H1 (cell line): ENCODE measurements at regions not wholly inside any gene's neighbourhood (a gene's known extent, or its start where the extent isn't known, plus 50 kb on each side); places are given as distances from the start of the nearest gene placed in this dataset.

ENCODE experiments used
- CTCF ChIA-PET: fragments of 300-600 bp; sonication (Branson Sonifier 250); formaldehyde crosslinking; loops from one replicate; lab custom pipeline; 2021; ENCODE audit not compliant: partially characterized antibody; lab: Charles Lee
- POLR2A ChIA-PET: fragments of 300-600 bp; sonication (Branson Sonifier 250); formaldehyde crosslinking; loops from one replicate; lab custom pipeline; 2021; ENCODE audit warnings: inconsistent platforms; ENCODE audit not compliant: partially characterized antibody; lab: Charles Lee
- DNase-seq, 2 experiments: peaks; one replicate each; pipeline versions ENCODE4 v3.0.0 to v3.0.0-alpha.2; 2010 to 2022; ENCODE audit warnings: low spot score in 2 of 2, low read depth in 1 of 2, mixed read lengths in 1 of 2
- FAIRE-seq: peaks from 2 replicates; lab custom pipeline; 2011; peaks lifted over from hg19 to GRCh38; lab: Jason Lieb, UNC
- H2AFZ ChIP-seq: 2 replicates; pipeline ENCODE4 v1.8.1; 2012; ENCODE audit warnings: low read length, inconsistent platforms
- H2AK5ac ChIP-seq: 2 replicates; pipeline ENCODE4 v1.6.1; 2013; ENCODE audit warnings: low read depth, low read length
- H2BK120ac ChIP-seq: replicated peaks from 2 replicates; pipeline ENCODE3; 2013; ENCODE audit warnings: low read depth, low read length, inconsistent platforms
- H2BK12ac ChIP-seq: 2 replicates; pipeline ENCODE4 v1.6.1; 2013; ENCODE audit warnings: low read depth, low read length
- H2BK15ac ChIP-seq: 2 replicates; pipeline ENCODE4 v1.6.1; 2013; ENCODE audit warnings: low read length
- H2BK20ac ChIP-seq: 2 replicates; pipeline ENCODE4 v1.6.1; 2013; ENCODE audit warnings: low read length
- H2BK5ac ChIP-seq: 2 replicates; pipeline ENCODE4 v1.6.1; 2013; ENCODE audit warnings: low read depth, low read length
- H3K14ac ChIP-seq: 2 replicates; pipeline ENCODE4 v1.6.1; 2013; ENCODE audit warnings: inconsistent platforms; ENCODE audit not compliant: insufficient read length
- H3K18ac ChIP-seq: 2 replicates; pipeline ENCODE4 v1.6.1; 2013; ENCODE audit warnings: low read length; ENCODE audit errors: extremely low read depth
- H3K23ac ChIP-seq: 2 replicates; pipeline ENCODE4 v1.6.1; 2013; ENCODE audit warnings: inconsistent platforms; ENCODE audit not compliant: insufficient read length
- H3K23me2 ChIP-seq: 2 replicates; pipeline ENCODE4 v1.6.1; 2013; ENCODE audit warnings: low read depth, low read length
- H3K27ac ChIP-seq: 2 replicates; pipeline ENCODE4 v1.6.1; 2011; ENCODE audit warnings: low read depth, low read length, inconsistent platforms
- H3K27me3 ChIP-seq, 4 experiments: replicated peaks in 1 of 4; 1 replicate in 1 of 4; 2 replicates in 3 of 4; pipeline versions ENCODE4 v1.6.1 to v1.8.1; 2011 to 2013; ENCODE audit warnings: low read length in 3 of 4, mild to moderate bottlenecking in 3 of 4, inconsistent platforms in 2 of 4, mixed read lengths in 2 of 4, moderate library complexity in 1 of 4; ENCODE audit not compliant: control insufficient read depth in 3 of 4, insufficient read depth in 3 of 4; ENCODE audit errors: extremely low read depth in 1 of 4
- H3K36me3 ChIP-seq, 4 experiments: 2 replicates each; pipeline versions ENCODE4 v1.6.1 to v1.8.1; 2011 to 2013; ENCODE audit warnings: mild to moderate bottlenecking in 4 of 4, low read length in 3 of 4, moderate library complexity in 2 of 4, control low read depth in 1 of 4, inconsistent platforms in 1 of 4; ENCODE audit not compliant: insufficient read depth in 4 of 4, control insufficient read depth in 2 of 4
- H3K4ac ChIP-seq: replicated peaks from 2 replicates; pipeline ENCODE3; 2013; ENCODE audit warnings: low read length, low read depth, mixed read lengths, inconsistent platforms; ENCODE audit not compliant: insufficient read length
- H3K4me1 ChIP-seq, 4 experiments: replicated peaks in 1 of 4; 1 replicate in 1 of 4; 2 replicates in 3 of 4; pipeline versions ENCODE4 v1.6.1 to v1.8.1; 2011 to 2013; ENCODE audit warnings: low read length in 3 of 4, inconsistent platforms in 2 of 4, mixed read lengths in 1 of 4; ENCODE audit not compliant: insufficient read depth in 4 of 4, control insufficient read depth in 3 of 4
- H3K4me2 ChIP-seq, 2 experiments: 2 replicates each; pipeline versions ENCODE4 v1.6.1 to v1.8.1; 2011 to 2013; ENCODE audit warnings: low read depth in 2 of 2, low read length in 2 of 2, control low read depth in 1 of 2, inconsistent platforms in 1 of 2, mild to moderate bottlenecking in 1 of 2; ENCODE audit not compliant: insufficient read depth in 1 of 2
- H3K4me3 ChIP-seq, 4 experiments: fragments of 200-600, 300-600 bp in 1 of 4; sonication (generic), shearing (Covaris generic), sonication (Bioruptor Twin) in 1 of 4; 2 replicates each; pipeline versions ENCODE4 v1.5.1 to v1.8.1; 2011 to 2016; ENCODE audit warnings: low read length in 4 of 4, low read depth in 3 of 4, control low read depth in 2 of 4, inconsistent platforms in 2 of 4, mild to moderate bottlenecking in 2 of 4, mixed read lengths in 1 of 4, moderate library complexity in 1 of 4; ENCODE audit not compliant: insufficient read depth in 2 of 4; ENCODE audit errors: extremely low read depth in 1 of 4
- H3K56ac ChIP-seq: replicated peaks from 2 replicates; pipeline ENCODE3; 2013; ENCODE audit warnings: low read depth, mild to moderate bottlenecking, mixed read lengths, low read length, inconsistent platforms; ENCODE audit not compliant: insufficient read length
- H3K79me1 ChIP-seq: 2 replicates; pipeline ENCODE4 v1.6.1; 2013; ENCODE audit warnings: low read depth, low read length, control low read depth
- H3K79me2 ChIP-seq, 2 experiments: 2 replicates each; pipeline versions ENCODE4 v1.6.1 to v1.8.1; 2012 to 2013; ENCODE audit warnings: low read length in 2 of 2, mild to moderate bottlenecking in 2 of 2, inconsistent platforms in 1 of 2; ENCODE audit not compliant: insufficient read depth in 2 of 2, control insufficient read depth in 1 of 2
- H3K9ac ChIP-seq, 4 experiments: replicated peaks in 1 of 4; 1 replicate in 1 of 4; 2 replicates in 3 of 4; pipeline versions ENCODE4 v1.6.1 to v1.8.1; 2011 to 2013; ENCODE audit warnings: low read depth in 3 of 4, low read length in 3 of 4, control low read depth in 2 of 4, mild to moderate bottlenecking in 2 of 4, moderate library complexity in 2 of 4, inconsistent platforms in 1 of 4; ENCODE audit errors: extremely low read depth in 1 of 4
- H3K9me3 ChIP-seq, 2 experiments: 2 replicates each; pipeline versions ENCODE4 v1.6.1 to v1.8.1; 2012 to 2013; ENCODE audit warnings: mild to moderate bottlenecking in 2 of 2, moderate library complexity in 2 of 2, control low read depth in 1 of 2, inconsistent platforms in 1 of 2, low read depth in 1 of 2, low read length in 1 of 2, mixed read lengths in 1 of 2; ENCODE audit not compliant: insufficient read depth in 2 of 2
- H4K20me1 ChIP-seq, 2 experiments: replicated peaks in 1 of 2; 2 replicates each; pipeline versions ENCODE3 to v1.8.1; 2011 to 2013; ENCODE audit warnings: inconsistent platforms in 2 of 2, low read length in 2 of 2, mild to moderate bottlenecking in 1 of 2; ENCODE audit not compliant: insufficient read depth in 2 of 2, control insufficient read depth in 1 of 2
- H4K5ac ChIP-seq: 2 replicates; pipeline ENCODE4 v1.6.1; 2013; ENCODE audit warnings: low read length, low read depth, mixed read lengths, inconsistent platforms; ENCODE audit not compliant: insufficient read length
- H4K8ac ChIP-seq: 2 replicates; pipeline ENCODE4 v1.8.0; 2013; ENCODE audit warnings: mild to moderate bottlenecking, moderate library complexity, low read length, inconsistent platforms; ENCODE audit not compliant: insufficient read depth; ENCODE audit errors: extremely low read depth
- H4K91ac ChIP-seq: replicated peaks from 2 replicates; pipeline ENCODE3; 2013; ENCODE audit warnings: low read length, mixed read lengths, inconsistent platforms; ENCODE audit not compliant: insufficient read length
- NANOG ChIP-seq: IDR thresholded peaks from 2 replicates; pipeline ENCODE4 v1.6.1; 2011; ENCODE audit warnings: low read length, low read depth, mild to moderate bottlenecking, inconsistent platforms; ENCODE audit not compliant: insufficient read depth, poor library complexity, severe bottlenecking
- SRF ChIP-seq: IDR thresholded peaks from 2 replicates; pipeline ENCODE4 v1.6.1; 2011; ENCODE audit warnings: mild to moderate bottlenecking, low read depth, low read length, moderate library complexity
- TBP ChIP-seq: IDR thresholded peaks from 2 replicates; pipeline ENCODE4 v1.6.1; 2011; ENCODE audit warnings: low read depth, low read length, improper control_type of control experiment
- WGBS, 2 experiments: shearing (Covaris generic) in 1 of 2; methylation state at CpG; one replicate each; pipeline versions ENCODE4 v1.1.6 to v1.1.7; 2013 to 2015; ENCODE audit warnings: low lambda C conversion rate in 2 of 2, mixed read lengths in 2 of 2, inconsistent platforms in 1 of 2, low coverage in 1 of 2, missing lambda C conversion rate in 1 of 2; ENCODE audit not compliant: insufficient replicate concordance in 2 of 2, insufficient coverage in 1 of 2, insufficient read length in 1 of 2; ENCODE audit errors: extremely low coverage in 1 of 2, missing lambda C conversion rate in 1 of 2; 5-methylcytosine and 5-hydroxymethylcytosine counted together
- TF ChIP-seq, protein P1 (sequence below): IDR thresholded peaks from 2 replicates; pipeline ENCODE4 v1.6.1; 2012; ENCODE audit warnings: low read length, inconsistent platforms

DNA sequence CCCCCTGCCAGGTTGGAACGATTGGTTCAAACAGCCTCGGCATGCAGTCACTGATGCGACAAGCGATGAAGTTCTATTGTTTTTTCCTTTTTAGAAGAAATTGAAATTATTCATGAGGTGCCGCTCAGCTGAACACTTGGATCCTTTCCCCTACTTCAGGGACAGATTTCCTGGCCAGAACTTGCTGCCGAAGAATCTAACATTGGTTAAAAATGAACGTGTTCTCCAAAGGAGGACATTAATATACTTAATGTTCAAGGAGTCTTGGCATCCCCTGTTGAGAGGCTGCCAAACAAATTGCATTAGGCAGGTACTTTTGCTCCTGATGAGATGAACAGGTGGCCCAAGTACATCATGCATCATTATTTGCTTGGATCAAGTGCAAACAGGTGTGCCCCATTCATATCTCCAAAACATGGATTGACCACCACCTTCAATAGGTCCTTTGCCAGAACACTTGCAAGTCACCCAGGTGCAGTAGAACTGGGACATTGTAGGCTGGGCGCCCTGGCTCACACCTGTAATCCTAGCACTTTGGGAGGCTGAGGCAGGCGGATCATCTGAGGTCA, 437.2 kb downstream of the HAPSTR1 start:
- Histone ChIP-seq H2BK12ac (peak overlapping the region; percentile 97; the same call in 1 of the 2 replicates), H3K23ac (no peak overlapping the region), H4K20me1 (no peaks in the 10 kb centered on the region), H4K5ac (no peak overlapping the region), H3K4ac (peak overlapping the region; percentile 16), H3K27ac (no peak overlapping the region), H3K23me2 (no peaks in the 10 kb centered on the region; the same call in 1 of the 2 replicates), H3K27me3 (peaks cover 0 to 5% (median under 1%) of the 10 kb centered on the region in 4 experiments; a peak in 2 of 7 replicates), H2AFZ (no peak overlapping the region), H3K9me3 (no peaks in the 10 kb centered on the region), H4K8ac (no peak overlapping the region), H3K14ac (no peak overlapping the region), H4K91ac (no peak overlapping the region), H2BK120ac (peak overlapping the region; percentile 35), H3K4me2 (peak overlapping the region in 1 of 2 experiments; percentile 10; a peak in 2 of 4 replicates), H2AK5ac (peak overlapping the region; percentile 84; the same call in 1 of the 2 replicates), H2BK5ac (peak overlapping the region; percentile 38; the same call in 1 of the 2 replicates), H2BK15ac (no peak overlapping the region), H2BK20ac (peak overlapping the region; percentile 62; the same call in 1 of the 2 replicates), H3K4me1 (peaks cover 6 to 16% (median 7%) of the 10 kb centered on the region in 4 experiments), H3K9ac (no peak overlapping the region), H3K79me1 (no peaks in the 10 kb centered on the region), H3K56ac (no peak overlapping the region), H3K79me2 (no peaks in the 10 kb centered on the region), H3K18ac (no peak overlapping the region), H3K36me3 (no peaks in the 10 kb centered on the region), H3K4me3 (no peak overlapping the region; a peak in 1 of 8 replicates)
- no peak for TF ChIP-seq NANOG
- TF ChIP-seq, protein P1, sequence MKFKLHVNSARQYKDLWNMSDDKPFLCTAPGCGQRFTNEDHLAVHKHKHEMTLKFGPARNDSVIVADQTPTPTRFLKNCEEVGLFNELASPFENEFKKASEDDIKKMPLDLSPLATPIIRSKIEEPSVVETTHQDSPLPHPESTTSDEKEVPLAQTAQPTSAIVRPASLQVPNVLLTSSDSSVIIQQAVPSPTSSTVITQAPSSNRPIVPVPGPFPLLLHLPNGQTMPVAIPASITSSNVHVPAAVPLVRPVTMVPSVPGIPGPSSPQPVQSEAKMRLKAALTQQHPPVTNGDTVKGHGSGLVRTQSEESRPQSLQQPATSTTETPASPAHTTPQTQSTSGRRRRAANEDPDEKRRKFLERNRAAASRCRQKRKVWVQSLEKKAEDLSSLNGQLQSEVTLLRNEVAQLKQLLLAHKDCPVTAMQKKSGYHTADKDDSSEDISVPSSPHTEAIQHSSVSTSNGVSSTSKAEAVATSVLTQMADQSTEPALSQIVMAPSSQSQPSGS: 0 out of 2 replicates have a peak, but pooled peaks have one; percentile 4
- TF ChIP-seq TBP: no peak
- TF ChIP-seq SRF: no peak
- WGBS, 2 experiments: 84% methylated on average over 9 of the region's 9 CpGs; no CpG with 5 or more reads in 1 of the 2 experiments
- ChIA-PET POLR2A (no interaction called here), CTCF (no interaction called here)
- no peak for DNase-seq
- FAIRE-seq: no peak
